ENCODE measurements at regions not wholly inside any gene's neighbourhood (a gene's known extent, or its start where the extent isn't known, plus 50 kb on each side); places are given as distances from the start of the nearest gene placed in this dataset.

DNA sequence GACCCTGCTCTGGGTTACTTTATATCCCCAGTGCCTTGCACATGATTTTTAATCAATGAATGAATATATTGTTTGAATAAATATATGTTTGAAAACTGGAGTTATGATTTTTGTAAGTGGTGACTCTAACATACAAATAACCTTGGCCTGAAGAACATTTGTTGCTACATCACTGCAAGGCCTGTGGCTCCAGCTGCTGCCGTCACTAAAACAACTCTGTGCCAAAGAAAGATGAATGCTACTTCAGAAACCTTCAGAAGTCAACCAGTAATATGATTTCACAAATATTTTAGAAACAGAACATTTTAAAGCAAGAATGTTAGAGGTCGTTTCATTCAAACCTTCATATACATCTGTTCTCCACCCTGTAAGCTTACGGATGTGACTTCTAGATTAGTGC, 60.6 kb upstream of the SEC16B start:
- no peak overlapping the region for H3K4me3 ChIP-seq
- H3K79me2 ChIP-seq = no peaks in the 10 kb centered on the region
- WGBS (ENCODE audit: low lambda C conversion rate, missing lambda C conversion rate) = 89% methylated on average over 3 of the region's 3 CpGs

DNA sequence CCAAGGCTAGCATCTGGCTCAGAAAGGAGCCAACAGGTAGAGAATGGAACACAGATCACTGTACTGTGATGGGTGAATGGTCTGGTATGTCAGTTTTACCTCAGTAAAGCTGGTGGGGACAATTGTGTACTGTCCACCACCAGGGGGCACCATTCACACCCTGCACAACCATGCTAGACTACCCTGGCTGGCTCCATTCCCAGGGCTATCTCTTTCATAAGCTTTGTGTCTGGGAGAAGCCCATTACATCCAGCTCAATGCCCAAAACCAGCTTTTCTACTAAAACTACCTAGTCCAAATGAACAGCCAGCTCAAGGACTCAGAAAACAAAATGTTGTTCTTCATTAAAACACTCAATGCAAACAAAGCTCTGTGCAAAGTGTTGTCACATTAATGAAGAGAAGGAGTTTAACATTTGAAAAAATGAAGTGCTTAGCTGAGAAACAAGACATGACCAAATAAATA, 62.0 kb upstream of the RASAL2 start:
- DNase-seq (ENCODE audit: low spot score) = peak; percentile 91
- Histone ChIP-seq H3K79me2 (no peaks in the 10 kb centered on the region), H3K4me2 (peak overlapping the region; percentile 6), H3K4me3 (no peak overlapping the region), H3K36me3 (replicated peaks; ENCODE audit: insufficient read depth, low read depth) (no peaks in the 10 kb centered on the region), H3K27me3 (no peaks in the 10 kb centered on the region), H3K9me3 (ENCODE audit: low read depth) (no peaks in the 10 kb centered on the region), H3K9me2 (replicated peaks; ENCODE audit: insufficient read depth) (no peaks in the 10 kb centered on the region), H3K4me1 (ENCODE audit: insufficient read depth) (peaks cover 14% of the 10 kb centered on the region), H2AFZ (no peak overlapping the region), H3K27ac (peak overlapping the region; percentile 41), H4K20me1 (ENCODE audit: insufficient read depth, poor library complexity, severe bottlenecking) (no peaks in the 10 kb centered on the region)
- TF ChIP-seq, protein P1, sequence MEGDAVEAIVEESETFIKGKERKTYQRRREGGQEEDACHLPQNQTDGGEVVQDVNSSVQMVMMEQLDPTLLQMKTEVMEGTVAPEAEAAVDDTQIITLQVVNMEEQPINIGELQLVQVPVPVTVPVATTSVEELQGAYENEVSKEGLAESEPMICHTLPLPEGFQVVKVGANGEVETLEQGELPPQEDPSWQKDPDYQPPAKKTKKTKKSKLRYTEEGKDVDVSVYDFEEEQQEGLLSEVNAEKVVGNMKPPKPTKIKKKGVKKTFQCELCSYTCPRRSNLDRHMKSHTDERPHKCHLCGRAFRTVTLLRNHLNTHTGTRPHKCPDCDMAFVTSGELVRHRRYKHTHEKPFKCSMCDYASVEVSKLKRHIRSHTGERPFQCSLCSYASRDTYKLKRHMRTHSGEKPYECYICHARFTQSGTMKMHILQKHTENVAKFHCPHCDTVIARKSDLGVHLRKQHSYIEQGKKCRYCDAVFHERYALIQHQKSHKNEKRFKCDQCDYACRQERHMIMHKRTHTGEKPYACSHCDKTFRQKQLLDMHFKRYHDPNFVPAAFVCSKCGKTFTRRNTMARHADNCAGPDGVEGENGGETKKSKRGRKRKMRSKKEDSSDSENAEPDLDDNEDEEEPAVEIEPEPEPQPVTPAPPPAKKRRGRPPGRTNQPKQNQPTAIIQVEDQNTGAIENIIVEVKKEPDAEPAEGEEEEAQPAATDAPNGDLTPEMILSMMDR (IDR thresholded peaks at IDR 0.05; ENCODE audit: poor library complexity) = peak; percentile 86
- TF ChIP-seq EZH2 (IDR thresholded peaks at IDR 0.05; ENCODE audit: borderline replicate concordance) (no peak), EZH2phosphoT487 (IDR thresholded peaks at IDR 0.05; ENCODE audit: low read depth, severe bottlenecking, unreplicated experiment) (no peak)

More for the DNA sequence above, 60.6 kb upstream of the SEC16B start:
- Histone ChIP-seq H3K9me3 (ENCODE audit: low read depth) (no peaks in the 10 kb centered on the region), H4K20me1 (ENCODE audit: insufficient read depth, poor library complexity, severe bottlenecking) (no peaks in the 10 kb centered on the region), H3K36me3 (replicated peaks; ENCODE audit: insufficient read depth, low read depth) (no peaks in the 10 kb centered on the region), H3K9me2 (replicated peaks; ENCODE audit: insufficient read depth) (no peaks in the 10 kb centered on the region), H3K27ac (no peak overlapping the region), H2AFZ (no peak overlapping the region), H3K4me2 (no peak overlapping the region), H3K27me3 (no peaks in the 10 kb centered on the region), H3K4me1 (ENCODE audit: insufficient read depth) (peaks cover 14% of the 10 kb centered on the region)
- no peak for TF ChIP-seq EZH2 (IDR thresholded peaks at IDR 0.05; ENCODE audit: borderline replicate concordance)
- TF ChIP-seq EZH2phosphoT487 (IDR thresholded peaks at IDR 0.05; ENCODE audit: low read depth, severe bottlenecking, unreplicated experiment) = no peak
- no peak for DNase-seq (ENCODE audit: low spot score)

DNA sequence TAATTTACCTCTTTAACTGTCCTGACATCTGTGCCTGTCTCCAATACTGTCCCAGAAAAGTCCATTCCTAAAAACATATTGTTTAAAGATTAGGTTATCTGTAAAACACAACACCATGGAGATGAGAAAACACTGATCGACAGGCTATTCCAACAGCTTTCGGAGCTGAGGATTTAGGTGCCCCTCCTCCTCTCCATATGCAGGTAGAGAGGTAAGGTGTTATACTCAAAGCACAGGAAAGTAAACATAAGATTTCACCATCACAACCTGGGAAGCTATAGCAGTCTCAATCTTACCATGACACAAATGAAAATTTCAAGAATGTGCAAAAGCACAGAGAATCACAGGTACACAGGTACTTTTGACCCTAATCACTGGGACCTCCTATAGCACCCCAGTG, 60.9 kb upstream of the RASAL2 start:
- no peaks in the 10 kb centered on the region for H3K79me2 ChIP-seq
- H4K20me1 ChIP-seq (ENCODE audit: insufficient read depth, poor library complexity, severe bottlenecking) = no peaks in the 10 kb centered on the region
- no peak overlapping the region for H3K4me3 ChIP-seq
- no peak for DNase-seq (ENCODE audit: low spot score)
- H3K4me1 ChIP-seq (ENCODE audit: insufficient read depth) = peaks cover 14% of the 10 kb centered on the region
- no peak overlapping the region for H2AFZ ChIP-seq
- H3K9me3 ChIP-seq (ENCODE audit: low read depth) = no peaks in the 10 kb centered on the region
- H3K27ac ChIP-seq = peak overlapping the region; percentile 50
- no peaks in the 10 kb centered on the region for H3K36me3 ChIP-seq (replicated peaks; ENCODE audit: insufficient read depth, low read depth)
- H3K27me3 ChIP-seq = no peaks in the 10 kb centered on the region
- H3K4me2 ChIP-seq = peak overlapping the region; percentile 25
- no peaks in the 10 kb centered on the region for H3K9me2 ChIP-seq (replicated peaks; ENCODE audit: insufficient read depth)
- TF ChIP-seq EZH2phosphoT487 (IDR thresholded peaks at IDR 0.05; ENCODE audit: low read depth, severe bottlenecking, unreplicated experiment) (no peak), EZH2 (IDR thresholded peaks at IDR 0.05; ENCODE audit: borderline replicate concordance) (no peak)
- TF ChIP-seq, protein P1 (IDR thresholded peaks at IDR 0.05; ENCODE audit: poor library complexity) = no peak
- WGBS (ENCODE audit: low lambda C conversion rate, missing lambda C conversion rate) = 56% methylated on average over 2 of the region's 2 CpGs

DNA sequence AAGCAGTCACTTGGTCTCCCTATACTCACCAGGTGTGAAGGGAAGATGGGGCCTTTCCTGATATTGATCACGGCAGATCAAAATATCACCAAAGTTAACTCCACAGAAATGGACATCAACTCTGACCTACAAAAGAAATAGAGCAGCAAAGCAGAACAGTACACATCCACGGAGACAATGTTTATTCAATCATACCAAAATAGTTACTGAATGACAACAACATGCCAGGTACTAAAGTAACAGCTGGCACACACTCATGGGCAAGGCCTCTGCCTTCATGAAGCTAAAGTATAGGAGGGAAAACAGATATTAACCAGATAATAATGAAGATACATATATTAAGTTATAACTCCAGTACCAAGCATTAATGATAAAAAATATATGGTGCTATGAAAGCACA, 59.2 kb upstream of the RASAL2 start:
- TF ChIP-seq EZH2phosphoT487 (IDR thresholded peaks at IDR 0.05; ENCODE audit: low read depth, severe bottlenecking, unreplicated experiment) (no peak), EZH2 (IDR thresholded peaks at IDR 0.05; ENCODE audit: borderline replicate concordance) (no peak)
- TF ChIP-seq, protein P1 (IDR thresholded peaks at IDR 0.05; ENCODE audit: poor library complexity) = no peak
- Histone ChIP-seq H3K4me2 (no peak overlapping the region), H4K20me1 (ENCODE audit: insufficient read depth, poor library complexity, severe bottlenecking) (no peaks in the 10 kb centered on the region), H3K27me3 (no peaks in the 10 kb centered on the region), H3K79me2 (no peaks in the 10 kb centered on the region), H3K36me3 (replicated peaks; ENCODE audit: insufficient read depth, low read depth) (no peaks in the 10 kb centered on the region), H3K9me3 (ENCODE audit: low read depth) (no peaks in the 10 kb centered on the region), H2AFZ (no peak overlapping the region), H3K4me1 (ENCODE audit: insufficient read depth) (peaks cover 14% of the 10 kb centered on the region), H3K4me3 (no peak overlapping the region), H3K27ac (no peak overlapping the region), H3K9me2 (replicated peaks; ENCODE audit: insufficient read depth) (no peaks in the 10 kb centered on the region)
- DNase-seq (ENCODE audit: low spot score) = no peak
- WGBS (ENCODE audit: low lambda C conversion rate, missing lambda C conversion rate) = 78% methylated on average over 2 of the region's 2 CpGs
